ENCODE measurements at regions not wholly inside any gene's neighbourhood (a gene's known extent, or its start where the extent isn't known, plus 50 kb on each side); places are given as distances from the start of the nearest gene placed in this dataset.
"Not testable (repeated sequence)": the region's sequence is repeated elsewhere in the genome, so short reads cannot be mapped to it uniquely, and the experiment has no call there.

DNA sequence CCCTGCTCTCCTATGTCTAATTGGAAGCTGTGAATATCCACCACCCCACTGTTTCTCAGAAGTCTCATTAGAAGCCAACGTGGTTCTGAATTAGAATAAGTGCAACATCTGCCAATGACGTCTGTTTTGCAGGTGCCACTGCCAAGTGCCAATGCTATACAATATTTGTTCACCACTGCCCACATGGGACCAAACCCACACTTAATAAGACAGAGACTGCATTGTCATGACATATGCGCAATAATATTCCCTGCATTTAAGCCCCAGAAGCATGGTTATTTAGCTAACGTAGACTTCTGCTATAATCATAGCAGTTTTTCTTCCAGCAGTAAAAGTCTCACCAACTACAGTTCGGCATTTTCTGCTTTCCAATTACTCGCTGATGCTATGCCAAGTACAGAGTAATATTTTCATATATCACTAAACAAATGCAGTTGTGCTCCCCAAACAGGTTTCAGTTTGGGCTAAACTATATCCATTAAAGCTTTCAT, 262.5 kb upstream of the PCDH18 start:
- ATAC-seq (ENCODE audit: low FRiP score) (no peak), DNase-seq (ENCODE audit: low spot score) (no peak)
- TF ChIP-seq, protein P1, sequence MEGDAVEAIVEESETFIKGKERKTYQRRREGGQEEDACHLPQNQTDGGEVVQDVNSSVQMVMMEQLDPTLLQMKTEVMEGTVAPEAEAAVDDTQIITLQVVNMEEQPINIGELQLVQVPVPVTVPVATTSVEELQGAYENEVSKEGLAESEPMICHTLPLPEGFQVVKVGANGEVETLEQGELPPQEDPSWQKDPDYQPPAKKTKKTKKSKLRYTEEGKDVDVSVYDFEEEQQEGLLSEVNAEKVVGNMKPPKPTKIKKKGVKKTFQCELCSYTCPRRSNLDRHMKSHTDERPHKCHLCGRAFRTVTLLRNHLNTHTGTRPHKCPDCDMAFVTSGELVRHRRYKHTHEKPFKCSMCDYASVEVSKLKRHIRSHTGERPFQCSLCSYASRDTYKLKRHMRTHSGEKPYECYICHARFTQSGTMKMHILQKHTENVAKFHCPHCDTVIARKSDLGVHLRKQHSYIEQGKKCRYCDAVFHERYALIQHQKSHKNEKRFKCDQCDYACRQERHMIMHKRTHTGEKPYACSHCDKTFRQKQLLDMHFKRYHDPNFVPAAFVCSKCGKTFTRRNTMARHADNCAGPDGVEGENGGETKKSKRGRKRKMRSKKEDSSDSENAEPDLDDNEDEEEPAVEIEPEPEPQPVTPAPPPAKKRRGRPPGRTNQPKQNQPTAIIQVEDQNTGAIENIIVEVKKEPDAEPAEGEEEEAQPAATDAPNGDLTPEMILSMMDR (IDR thresholded peaks at IDR 0.05): no peak

DNA sequence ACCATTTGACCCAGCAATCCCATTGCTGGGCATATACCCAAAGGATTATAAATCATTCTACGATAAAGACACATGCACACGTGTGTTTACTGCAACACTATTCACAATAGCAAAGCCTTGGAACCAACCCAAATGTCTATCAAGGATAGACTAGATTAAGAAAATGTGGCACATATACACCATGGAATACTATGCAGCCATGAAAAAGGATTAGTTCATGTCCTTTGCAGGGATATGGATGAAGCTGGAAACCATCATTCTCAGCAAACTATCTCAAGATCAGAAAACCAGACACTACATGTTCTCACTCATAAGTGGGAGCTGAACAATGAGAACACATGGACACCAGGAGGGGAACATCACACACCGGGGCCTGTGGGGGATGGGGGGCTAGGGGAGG, 257.0 kb upstream of the PCDH18 start:
- ATAC-seq (ENCODE audit: low FRiP score); DNase-seq (ENCODE audit: low spot score): not testable (repeated sequence)

DNA sequence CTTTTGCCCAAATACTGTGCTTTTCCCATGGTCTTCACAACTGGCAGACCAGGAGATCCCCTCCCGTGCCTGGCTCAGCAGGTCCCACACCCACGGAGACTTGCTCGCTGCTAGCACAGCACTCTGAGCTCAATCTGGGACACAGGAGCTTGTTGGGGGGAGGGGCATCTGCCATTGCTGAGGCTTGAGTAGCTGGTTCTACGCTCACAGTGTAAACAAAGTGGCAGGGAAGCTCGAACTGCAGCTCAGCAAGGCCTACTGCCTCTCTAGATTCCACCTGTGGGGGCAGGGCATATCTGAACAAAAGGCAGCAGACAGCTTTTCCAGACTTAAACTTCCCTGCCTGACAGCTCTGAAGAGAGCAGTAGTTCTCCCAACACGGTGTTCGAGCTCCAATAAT, 251.6 kb upstream of the PCDH18 start:
- not testable (repeated sequence) for ATAC-seq (ENCODE audit: low FRiP score)

DNA sequence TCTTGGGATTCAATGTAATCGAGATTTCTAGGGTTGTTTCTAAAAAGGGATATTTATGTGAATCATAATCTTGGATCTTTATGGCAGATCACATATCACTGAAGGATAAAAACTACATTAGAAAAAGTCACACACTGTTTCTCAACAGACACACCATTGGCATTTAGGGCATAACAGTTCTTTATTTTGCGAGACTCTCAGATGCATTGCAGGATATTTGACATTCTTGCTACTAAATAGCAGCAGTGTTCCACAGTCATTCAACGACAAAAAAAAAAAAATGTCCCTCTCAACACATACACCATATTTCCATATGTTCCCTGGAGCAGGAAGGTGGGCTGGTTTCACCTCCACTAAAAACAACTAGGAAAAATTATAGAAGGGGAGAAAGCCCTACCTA, 243.4 kb upstream of the PCDH18 start:
- ATAC-seq (ENCODE audit: low FRiP score): no peak
- DNase-seq (ENCODE audit: low spot score): no peak
- TF ChIP-seq, protein P1 (IDR thresholded peaks at IDR 0.05): no peak

More for the DNA sequence above, 251.6 kb upstream of the PCDH18 start:
- DNase-seq (ENCODE audit: low spot score): not testable (repeated sequence)

DNA sequence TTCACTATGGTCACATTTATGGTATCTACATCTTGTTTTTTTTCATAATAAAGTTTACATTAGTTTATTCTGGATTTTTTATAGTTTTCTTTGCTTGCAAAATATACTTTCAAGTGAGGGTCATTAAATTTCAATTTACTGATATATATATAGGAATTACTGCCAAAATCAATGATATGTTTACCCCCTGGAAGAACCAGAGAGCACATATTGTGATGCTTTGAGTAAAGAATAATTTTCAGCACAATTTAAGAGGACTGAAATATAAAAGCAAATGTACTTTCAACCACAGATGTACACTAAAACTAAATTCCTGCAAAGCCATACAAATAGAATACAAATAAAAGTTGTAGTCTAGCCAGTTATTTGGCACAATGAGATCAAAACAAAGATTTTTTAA, 242.2 kb upstream of the PCDH18 start:
- TF ChIP-seq, protein P1 (IDR thresholded peaks at IDR 0.05): no peak
- ATAC-seq (ENCODE audit: low FRiP score): no peak

DNA sequence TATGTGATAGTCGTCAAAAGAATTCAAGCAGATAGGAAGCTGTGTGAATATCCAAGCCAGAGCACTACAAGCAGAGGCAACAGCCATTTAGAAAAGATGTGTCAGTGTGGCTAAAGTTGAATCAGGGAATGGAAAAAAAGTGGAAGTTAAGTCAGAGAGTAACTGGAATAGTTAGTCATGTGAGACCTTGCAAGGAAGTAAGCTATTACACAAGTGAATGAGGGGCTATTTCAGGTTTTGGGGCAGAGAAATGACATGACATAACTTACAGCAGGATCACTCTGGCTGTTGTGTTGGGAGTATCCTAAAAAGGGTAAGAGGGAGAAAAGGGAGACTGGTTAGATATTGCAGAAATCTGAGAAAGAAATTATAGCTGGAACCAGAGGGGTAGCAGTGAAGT, 236.6 kb upstream of the PCDH18 start:
- ATAC-seq (ENCODE audit: low FRiP score) (no peak), DNase-seq (ENCODE audit: low spot score) (no peak)
- TF ChIP-seq, protein P1 (IDR thresholded peaks at IDR 0.05): no peak

More for the DNA sequence above, 242.2 kb upstream of the PCDH18 start:
- no peak for DNase-seq (ENCODE audit: low spot score)

DNA sequence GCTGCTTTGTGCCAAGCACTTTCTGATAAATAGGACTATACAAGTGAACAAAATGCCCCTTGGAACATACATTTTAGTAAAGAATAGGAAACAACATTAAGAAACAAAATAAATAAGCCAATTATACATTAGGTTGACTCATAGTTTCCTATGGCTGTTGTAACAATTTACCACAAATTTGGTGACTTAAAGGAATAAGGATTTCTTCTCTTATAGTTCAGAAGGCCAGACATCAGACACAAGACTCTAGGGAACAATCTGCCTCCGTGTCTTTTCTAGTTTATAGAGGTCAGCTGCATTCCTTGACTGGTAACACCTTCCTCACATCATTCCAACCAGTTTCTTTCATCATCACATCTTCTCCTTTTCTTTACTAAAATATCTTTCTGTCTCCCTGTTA, 235.9 kb upstream of the PCDH18 start:
- ATAC-seq (ENCODE audit: low FRiP score): no peak
- TF ChIP-seq, protein P1 (IDR thresholded peaks at IDR 0.05): no peak

DNA sequence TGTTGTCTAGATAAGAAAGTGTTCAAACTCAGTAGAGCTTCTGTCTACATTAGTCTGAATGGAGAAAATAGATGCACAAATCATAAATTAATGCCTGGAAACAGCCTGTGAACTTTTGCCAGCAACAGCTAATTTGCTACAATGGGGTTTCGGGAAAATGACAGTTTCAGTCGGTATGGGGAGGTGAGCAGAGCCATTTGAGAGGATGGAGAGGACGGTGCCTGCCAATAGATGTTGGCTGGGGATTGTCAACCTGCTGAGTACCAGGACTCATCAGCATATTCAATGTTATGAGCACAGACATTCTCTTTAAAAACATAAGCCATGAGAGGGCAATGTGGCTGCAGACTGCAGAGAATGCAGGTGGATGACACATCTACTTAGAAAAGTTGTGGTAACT, 230.3 kb upstream of the PCDH18 start:
- ATAC-seq (ENCODE audit: low FRiP score): no peak
- DNase-seq (ENCODE audit: low spot score): no peak
- TF ChIP-seq, protein P1 (IDR thresholded peaks at IDR 0.05): no peak

More for the DNA sequence above, 235.9 kb upstream of the PCDH18 start:
- no peak for DNase-seq (ENCODE audit: low spot score)

All from omental fat pad (tissue), 3 donors.